ENCODE measurements at regions not wholly inside any gene's neighbourhood (a gene's known extent, or its start where the extent isn't known, plus 50 kb on each side); places are given as distances from the start of the nearest gene placed in this dataset.
A peak's percentile ranks its signal among the peaks of the same experiment; 100 is the strongest.

- TF ChIP-seq, protein P1, sequence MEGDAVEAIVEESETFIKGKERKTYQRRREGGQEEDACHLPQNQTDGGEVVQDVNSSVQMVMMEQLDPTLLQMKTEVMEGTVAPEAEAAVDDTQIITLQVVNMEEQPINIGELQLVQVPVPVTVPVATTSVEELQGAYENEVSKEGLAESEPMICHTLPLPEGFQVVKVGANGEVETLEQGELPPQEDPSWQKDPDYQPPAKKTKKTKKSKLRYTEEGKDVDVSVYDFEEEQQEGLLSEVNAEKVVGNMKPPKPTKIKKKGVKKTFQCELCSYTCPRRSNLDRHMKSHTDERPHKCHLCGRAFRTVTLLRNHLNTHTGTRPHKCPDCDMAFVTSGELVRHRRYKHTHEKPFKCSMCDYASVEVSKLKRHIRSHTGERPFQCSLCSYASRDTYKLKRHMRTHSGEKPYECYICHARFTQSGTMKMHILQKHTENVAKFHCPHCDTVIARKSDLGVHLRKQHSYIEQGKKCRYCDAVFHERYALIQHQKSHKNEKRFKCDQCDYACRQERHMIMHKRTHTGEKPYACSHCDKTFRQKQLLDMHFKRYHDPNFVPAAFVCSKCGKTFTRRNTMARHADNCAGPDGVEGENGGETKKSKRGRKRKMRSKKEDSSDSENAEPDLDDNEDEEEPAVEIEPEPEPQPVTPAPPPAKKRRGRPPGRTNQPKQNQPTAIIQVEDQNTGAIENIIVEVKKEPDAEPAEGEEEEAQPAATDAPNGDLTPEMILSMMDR (IDR thresholded peaks at IDR 0.05; ENCODE audit: control insufficient read depth, extremely low read depth, insufficient read depth), result no peak
- DNase-seq (ENCODE audit: low read depth), result no peak
- H3K4me3 ChIP-seq (ENCODE audit: low read depth, low read length), result no peak overlapping the region
Measured at GRCh38 chr9:110069326-110070248, 138.4 kb downstream of the C9orf152 start.

GRCh38 chr9:110072597-110073355, 135.2 kb downstream of the C9orf152 start:
- no peak overlapping the region for H3K4me3 ChIP-seq (ENCODE audit: low read depth, low read length)
- TF ChIP-seq, protein P1 (IDR thresholded peaks at IDR 0.05; ENCODE audit: control insufficient read depth, extremely low read depth, insufficient read depth), result no peak
- no peak for DNase-seq (ENCODE audit: low read depth)

DNA sequence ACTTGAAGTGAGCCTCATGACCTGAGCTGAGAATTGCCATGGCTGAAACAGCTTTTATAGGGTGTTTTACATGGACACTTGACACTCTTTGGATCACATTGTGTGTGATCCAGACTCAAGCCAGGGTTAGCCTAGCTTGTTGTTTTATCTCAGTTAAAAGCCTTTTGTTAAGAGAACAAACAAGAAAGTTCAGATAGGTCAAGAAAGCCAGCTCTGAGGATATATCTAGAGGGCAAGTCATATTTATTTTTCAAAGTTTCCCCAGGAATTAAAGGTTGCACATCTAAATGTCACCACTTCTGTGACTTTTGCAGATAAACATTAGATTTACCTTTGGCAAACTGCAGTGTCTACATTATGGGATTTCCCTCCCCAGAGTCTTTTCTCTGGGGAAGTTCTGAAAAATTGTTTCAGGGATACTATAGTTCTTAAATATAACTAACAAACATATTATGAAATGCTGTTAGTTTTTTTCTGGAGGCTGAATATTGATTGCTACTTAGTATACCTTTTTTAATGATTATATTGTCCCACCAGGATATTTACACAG, 134.5 kb downstream of the C9orf152 start:
- TF ChIP-seq, protein P1 (IDR thresholded peaks at IDR 0.05; ENCODE audit: control insufficient read depth, extremely low read depth, insufficient read depth), result no peak
- H3K4me3 ChIP-seq (ENCODE audit: low read depth, low read length), result no peak overlapping the region
- DNase-seq (ENCODE audit: low read depth), result peak; percentile 72

- no peak for DNase-seq (ENCODE audit: low read depth)
- TF ChIP-seq, protein P1 (IDR thresholded peaks at IDR 0.05; ENCODE audit: control insufficient read depth, extremely low read depth, insufficient read depth), result no peak
- no peak overlapping the region for H3K4me3 ChIP-seq (ENCODE audit: low read depth, low read length)
Measured at GRCh38 chr9:110076894-110077725, 130.8 kb downstream of the C9orf152 start.

DNA sequence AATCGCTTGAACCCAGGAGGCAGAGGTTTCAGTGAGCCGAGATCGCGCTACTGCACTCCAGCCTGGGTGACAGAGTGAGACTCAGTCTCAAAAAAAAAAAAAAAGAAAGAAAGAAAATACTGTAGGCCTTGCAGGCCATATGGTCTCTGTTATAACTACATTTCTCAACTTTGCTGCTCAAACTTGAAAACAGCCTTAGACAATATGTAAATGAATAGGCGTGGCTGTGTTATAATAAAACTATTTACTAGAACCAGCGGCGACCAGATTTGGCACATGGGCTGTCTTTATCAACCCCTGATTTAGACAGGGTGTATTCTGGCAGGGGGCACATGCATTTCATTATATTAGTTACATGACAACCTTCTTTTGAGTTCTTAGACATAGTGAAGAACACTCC, 130.0 kb downstream of the C9orf152 start:
- DNase-seq (ENCODE audit: low read depth), result no peak
- no peak overlapping the region for H3K4me3 ChIP-seq (ENCODE audit: low read depth, low read length)
- TF ChIP-seq, protein P1 (IDR thresholded peaks at IDR 0.05; ENCODE audit: control insufficient read depth, extremely low read depth, insufficient read depth), result no peak

- peak; percentile 61 for DNase-seq (ENCODE audit: low read depth)
- no peak overlapping the region for H3K4me3 ChIP-seq (ENCODE audit: low read depth, low read length)
- TF ChIP-seq, protein P1 (IDR thresholded peaks at IDR 0.05; ENCODE audit: control insufficient read depth, extremely low read depth, insufficient read depth), result no peak
Measured at GRCh38 chr9:110078604-110079003, 129.4 kb downstream of the C9orf152 start.

All from LNCaP clone FGC (cell line).